ENCODE measurements at regions not wholly inside any gene's neighbourhood (a gene's known extent, or its start where the extent isn't known, plus 50 kb on each side); places are given as distances from the start of the nearest gene placed in this dataset.
"Not testable (repeated sequence)": the region's sequence is repeated elsewhere in the genome, so short reads cannot be mapped to it uniquely, and the experiment has no call there.

DNA sequence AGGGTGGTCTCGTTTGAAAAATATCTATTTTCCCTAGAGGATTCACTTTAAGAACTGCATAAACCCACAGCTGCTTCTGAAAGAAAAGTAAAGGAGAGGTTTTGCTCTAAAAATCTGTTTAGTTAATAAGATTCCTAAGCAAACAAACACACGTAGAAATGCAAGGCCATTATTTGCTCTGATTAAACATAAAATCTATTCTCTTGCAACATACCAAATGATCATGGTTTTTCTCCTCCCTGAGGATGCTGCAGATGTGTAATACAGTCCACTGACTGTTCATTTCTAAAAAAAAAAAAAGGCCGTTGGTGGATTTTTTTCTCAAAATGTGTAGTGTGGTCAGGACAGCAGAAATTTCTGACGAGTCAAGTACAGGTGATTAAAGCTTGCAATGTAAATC, 98.6 kb downstream of the BUB3 start:
- no peaks in the 10 kb centered on the region for H3K9me3 ChIP-seq
- no peak overlapping the region for H3K4me3 ChIP-seq
- no peak for DNase-seq (ENCODE audit: low spot score in 2 of 2)
- H3K27me3 ChIP-seq (ENCODE audit: low read depth): no peaks in the 10 kb centered on the region
- in situ Hi-C loops (cut with MboI; ENCODE audit: low sequenced_read_pairs): no loop called here
- H3K4me1 ChIP-seq: 0 out of 2 replicates have a peak, but pooled peaks cover 3% of the 10 kb centered on the region
- no peaks in the 10 kb centered on the region for H3K36me3 ChIP-seq (replicated peaks)

- H3K36me3 ChIP-seq (replicated peaks); in situ Hi-C loops (cut with MboI; ENCODE audit: low sequenced_read_pairs): not testable (repeated sequence)
Measured at GRCh38 chr10:123254343-123254742, 100.1 kb downstream of the BUB3 start.

DNA sequence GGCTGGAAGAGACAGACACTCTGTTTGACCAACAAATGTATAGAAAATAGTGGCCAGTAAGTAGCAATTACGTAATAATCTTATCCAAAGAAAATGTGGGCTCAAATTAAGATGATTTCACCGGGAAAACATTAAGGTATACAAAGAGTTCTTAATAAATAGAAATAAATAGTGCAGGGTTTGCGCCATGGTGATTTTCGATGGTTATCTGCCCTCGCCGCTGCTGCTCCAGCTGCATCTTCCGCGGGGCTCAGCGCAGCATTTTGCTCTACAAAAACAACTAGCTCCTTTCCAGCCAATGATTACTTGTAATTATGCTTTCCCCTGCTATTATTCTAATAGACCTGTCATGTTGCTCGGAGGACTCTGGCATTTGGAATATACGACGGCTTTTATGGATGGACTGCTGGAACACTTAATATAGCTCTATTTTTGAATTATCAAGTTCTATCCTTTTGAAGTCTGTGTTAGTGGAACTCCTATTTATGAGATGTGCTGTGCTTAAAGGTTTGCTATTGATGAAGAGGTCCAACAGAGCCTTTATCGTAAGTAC, 103.8 kb downstream of the BUB3 start:
- no peaks in the 10 kb centered on the region for H3K9me3 ChIP-seq
- in situ Hi-C loops (cut with MboI; ENCODE audit: low sequenced_read_pairs): no loop called here

More at GRCh38 chr10:123254343-123254742, 100.1 kb downstream of the BUB3 start:
- not testable (repeated sequence) for DNase-seq (ENCODE audit: low spot score in 2 of 2); H3K4me1 ChIP-seq; H3K4me3 ChIP-seq; H3K27me3 ChIP-seq (ENCODE audit: low read depth); H3K9me3 ChIP-seq

DNA sequence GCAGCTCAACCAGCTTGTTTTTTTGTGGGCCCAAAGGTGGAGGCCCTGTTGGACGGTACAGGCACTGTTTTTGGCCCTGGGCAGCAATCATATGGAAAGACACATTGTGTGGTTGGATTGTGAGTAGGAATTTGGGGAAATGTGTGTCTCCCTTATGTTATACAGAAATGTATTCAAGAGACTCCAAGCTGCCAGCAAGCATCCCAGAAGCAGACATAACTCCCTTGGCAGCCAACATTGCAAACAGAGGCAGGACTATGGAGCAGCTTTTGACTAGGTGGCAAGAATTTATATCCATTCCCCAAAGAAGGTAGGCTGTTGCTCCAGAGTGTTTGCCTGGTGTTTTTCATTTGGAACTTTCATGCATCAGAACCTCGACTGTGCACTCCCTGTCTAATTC, 104.9 kb downstream of the BUB3 start:
- in situ Hi-C loops (cut with MboI; ENCODE audit: low sequenced_read_pairs): no loop called here
- H3K36me3 ChIP-seq (replicated peaks): no peaks in the 10 kb centered on the region
- no peaks in the 10 kb centered on the region for H3K4me1 ChIP-seq
- H3K4me3 ChIP-seq: no peak overlapping the region
- no peaks in the 10 kb centered on the region for H3K9me3 ChIP-seq
- H3K27me3 ChIP-seq (ENCODE audit: low read depth): 0 out of 2 replicates have a peak, but pooled peaks cover 3% of the 10 kb centered on the region
- DNase-seq (ENCODE audit: low spot score in 2 of 2): no peak

More for the DNA sequence above, 103.8 kb downstream of the BUB3 start:
- Histone ChIP-seq H3K4me3 (no peak overlapping the region), H3K4me1 (no peaks in the 10 kb centered on the region), H3K36me3 (replicated peaks) (no peaks in the 10 kb centered on the region), H3K27me3 (ENCODE audit: low read depth) (0 out of 2 replicates have a peak, but pooled peaks cover 3% of the 10 kb centered on the region)
- DNase-seq (ENCODE audit: low spot score in 2 of 2): no peak

DNA sequence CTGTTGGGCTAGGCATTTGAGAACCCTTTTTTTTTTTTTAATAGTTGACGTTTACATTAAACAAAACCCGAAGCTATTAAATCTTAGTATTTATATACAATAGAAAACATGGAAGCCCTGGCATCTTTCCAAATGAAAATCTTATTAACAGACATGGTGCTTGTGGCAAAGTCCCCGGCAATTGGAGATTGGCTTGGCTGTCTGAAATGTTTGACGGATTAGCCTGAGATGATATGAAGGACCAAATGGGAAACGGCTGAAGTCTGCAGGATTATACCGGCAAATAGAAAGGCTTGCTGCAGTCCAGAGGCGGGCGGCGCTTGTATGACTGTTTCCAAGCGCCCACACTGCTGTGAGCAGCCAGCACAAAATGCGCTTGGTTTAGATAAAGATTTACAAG, 105.6 kb downstream of the BUB3 start:
- Histone ChIP-seq H3K27me3 (ENCODE audit: low read depth) (0 out of 2 replicates have a peak, but pooled peaks cover 3% of the 10 kb centered on the region), H3K4me3 (no peak overlapping the region), H3K9me3 (no peaks in the 10 kb centered on the region), H3K4me1 (no peaks in the 10 kb centered on the region), H3K36me3 (replicated peaks) (no peaks in the 10 kb centered on the region)
- in situ Hi-C loops (cut with MboI; ENCODE audit: low sequenced_read_pairs): no loop called here
- no peak for DNase-seq (ENCODE audit: low spot score in 2 of 2)

DNA sequence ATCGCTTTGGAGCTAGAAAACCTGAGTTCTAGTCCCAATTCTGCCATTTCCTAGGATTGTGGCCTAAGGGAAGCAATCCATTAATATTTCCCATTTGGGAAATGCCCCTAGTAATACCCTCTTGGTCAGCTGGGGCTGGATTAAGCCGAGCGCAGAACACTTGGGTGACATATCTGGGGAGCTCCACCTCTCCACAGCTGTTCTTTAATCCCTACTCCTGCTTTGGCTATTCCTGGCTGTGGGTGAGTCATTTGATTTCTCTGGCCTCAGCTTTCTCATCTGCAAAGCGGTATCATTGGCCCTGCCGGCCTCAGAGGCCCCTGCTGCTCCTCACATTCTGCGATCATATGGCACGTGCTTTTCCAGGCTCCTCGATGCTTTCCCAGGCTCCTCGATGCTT, 108.3 kb downstream of the BUB3 start:
- Histone ChIP-seq H3K9me3 (no peaks in the 10 kb centered on the region), H3K36me3 (replicated peaks) (no peaks in the 10 kb centered on the region), H3K4me1 (no peaks in the 10 kb centered on the region), H3K4me3 (no peak overlapping the region), H3K27me3 (ENCODE audit: low read depth) (0 out of 2 replicates have a peak, but pooled peaks cover 3% of the 10 kb centered on the region)
- no peak for DNase-seq (ENCODE audit: low spot score in 2 of 2)
- in situ Hi-C loops (cut with MboI; ENCODE audit: low sequenced_read_pairs): no loop called here

- no peaks in the 10 kb centered on the region for H3K9me3 ChIP-seq
- DNase-seq (ENCODE audit: low spot score in 2 of 2): no peak
- no peaks in the 10 kb centered on the region for H3K27me3 ChIP-seq (ENCODE audit: low read depth)
- H3K36me3 ChIP-seq (replicated peaks): no peaks in the 10 kb centered on the region
- in situ Hi-C loops (cut with MboI; ENCODE audit: low sequenced_read_pairs): no loop called here
- H3K4me3 ChIP-seq: no peak overlapping the region
- H3K4me1 ChIP-seq: no peaks in the 10 kb centered on the region
Measured at GRCh38 chr10:123266971-123267370, 112.8 kb downstream of the BUB3 start.

GRCh38 chr10:123269017-123269552, 114.9 kb downstream of the BUB3 start:
- Histone ChIP-seq H3K4me1 (no peaks in the 10 kb centered on the region), H3K4me3 (no peak overlapping the region), H3K27me3 (ENCODE audit: low read depth) (no peaks in the 10 kb centered on the region), H3K36me3 (replicated peaks) (no peaks in the 10 kb centered on the region), H3K9me3 (no peaks in the 10 kb centered on the region)
- no peak for DNase-seq (ENCODE audit: low spot score in 2 of 2)
- in situ Hi-C loops (cut with MboI; ENCODE audit: low sequenced_read_pairs): no loop called here

- H3K27me3 ChIP-seq (ENCODE audit: low read depth): no peaks in the 10 kb centered on the region
- in situ Hi-C loops (cut with MboI; ENCODE audit: low sequenced_read_pairs): no loop called here
- no peak overlapping the region for H3K4me3 ChIP-seq
- DNase-seq (ENCODE audit: low spot score in 2 of 2): no peak
- H3K36me3 ChIP-seq (replicated peaks): no peaks in the 10 kb centered on the region
- H3K4me1 ChIP-seq: no peaks in the 10 kb centered on the region
- no peaks in the 10 kb centered on the region for H3K9me3 ChIP-seq
Measured at GRCh38 chr10:123269675-123270074, 115.5 kb downstream of the BUB3 start.

- Histone ChIP-seq H3K4me1 (no peaks in the 10 kb centered on the region), H3K4me3 (no peak overlapping the region), H3K9me3 (no peaks in the 10 kb centered on the region), H3K36me3 (replicated peaks) (no peaks in the 10 kb centered on the region), H3K27me3 (ENCODE audit: low read depth) (no peaks in the 10 kb centered on the region)
- in situ Hi-C loops (cut with MboI; ENCODE audit: low sequenced_read_pairs): no loop called here
- DNase-seq (ENCODE audit: low spot score in 2 of 2): no peak
Measured at GRCh38 chr10:123270221-123270620, 116.0 kb downstream of the BUB3 start.

DNA sequence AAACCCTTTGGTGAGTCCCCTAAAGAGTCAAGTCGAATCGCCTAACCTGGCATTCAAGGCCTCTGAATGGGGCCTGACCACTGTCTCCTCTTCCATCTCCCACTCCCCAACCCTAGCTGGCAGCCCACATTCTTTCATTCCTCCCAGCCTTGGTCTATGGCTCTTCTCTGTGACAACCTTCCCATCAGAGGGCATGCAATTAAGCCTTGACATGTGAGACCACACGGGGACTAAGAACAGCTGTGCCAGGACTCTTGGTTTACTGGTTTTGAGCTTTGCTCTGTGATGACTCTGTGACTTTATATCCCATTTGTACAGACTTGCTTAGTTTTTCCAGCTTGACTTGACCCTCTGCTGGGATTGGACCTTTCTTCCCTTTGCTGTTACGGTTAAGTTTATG, 116.6 kb downstream of the BUB3 start:
- in situ Hi-C loops (cut with MboI; ENCODE audit: low sequenced_read_pairs): no loop called here
- Histone ChIP-seq H3K9me3 (no peaks in the 10 kb centered on the region), H3K4me1 (no peaks in the 10 kb centered on the region), H3K4me3 (no peak overlapping the region), H3K27me3 (ENCODE audit: low read depth) (no peaks in the 10 kb centered on the region), H3K36me3 (replicated peaks) (no peaks in the 10 kb centered on the region)
- no peak for DNase-seq (ENCODE audit: low spot score in 2 of 2)

GRCh38 chr10:123272171-123272570, 118.0 kb downstream of the BUB3 start:
- no peaks in the 10 kb centered on the region for H3K36me3 ChIP-seq (replicated peaks)
- no peak for DNase-seq (ENCODE audit: low spot score in 2 of 2)
- no peaks in the 10 kb centered on the region for H3K27me3 ChIP-seq (ENCODE audit: low read depth)
- H3K4me3 ChIP-seq: no peak overlapping the region
- in situ Hi-C loops (cut with MboI; ENCODE audit: low sequenced_read_pairs): no loop called here
- no peaks in the 10 kb centered on the region for H3K4me1 ChIP-seq
- no peaks in the 10 kb centered on the region for H3K9me3 ChIP-seq

DNA sequence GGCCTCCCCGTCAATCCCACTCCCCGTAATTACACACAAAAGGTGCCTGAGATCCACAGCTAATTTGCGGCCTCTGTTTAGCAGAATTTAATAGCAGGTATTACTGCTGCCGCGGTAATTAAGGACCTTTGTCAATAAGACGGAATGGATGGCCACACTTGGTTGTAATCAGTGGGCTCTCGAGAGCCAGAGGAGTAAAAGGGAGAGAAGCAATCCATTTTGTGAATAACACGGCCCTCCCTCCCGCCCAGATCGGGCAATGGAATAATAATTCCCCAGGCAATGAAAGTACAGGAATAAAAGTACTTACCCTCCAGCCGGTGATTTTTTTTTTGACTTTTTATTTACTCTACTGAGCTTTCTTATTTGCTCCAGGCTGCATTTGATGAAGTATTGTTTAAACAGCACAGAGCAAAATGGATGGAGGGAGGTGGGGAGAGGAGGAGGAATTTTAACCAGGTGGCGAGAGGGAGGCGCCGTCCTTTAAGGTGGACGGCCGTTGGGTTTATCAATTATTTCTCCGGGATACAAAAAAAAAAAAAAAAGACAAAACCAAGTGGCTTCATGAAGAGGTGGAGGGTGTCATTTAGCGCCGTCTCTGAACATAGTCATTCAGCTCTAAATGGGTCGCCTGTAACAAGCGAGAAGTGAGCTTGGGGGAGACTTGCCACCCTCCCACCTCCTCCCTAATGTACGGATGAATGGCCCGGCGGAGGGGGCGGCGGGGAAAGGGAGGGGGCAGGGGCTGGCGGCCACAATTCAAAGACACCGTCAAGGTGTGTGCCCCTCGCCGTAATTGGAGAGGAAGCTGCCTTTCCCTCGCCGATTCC, 120.3 kb downstream of the BUB3 start:
- H3K9me3 ChIP-seq: no peaks in the 10 kb centered on the region
- H3K27me3 ChIP-seq (ENCODE audit: low read depth): no peaks in the 10 kb centered on the region
- H3K4me1 ChIP-seq: no peaks in the 10 kb centered on the region
- in situ Hi-C loops (cut with MboI; ENCODE audit: low sequenced_read_pairs): no loop called here
- no peak overlapping the region for H3K4me3 ChIP-seq
- no peak for DNase-seq (ENCODE audit: low spot score in 2 of 2)
- H3K36me3 ChIP-seq (replicated peaks): no peaks in the 10 kb centered on the region

- no peaks in the 10 kb centered on the region for H3K36me3 ChIP-seq (replicated peaks)
- H3K27me3 ChIP-seq (ENCODE audit: low read depth): no peaks in the 10 kb centered on the region
- H3K4me1 ChIP-seq: no peaks in the 10 kb centered on the region
- no peaks in the 10 kb centered on the region for H3K9me3 ChIP-seq
- in situ Hi-C loops (cut with MboI; ENCODE audit: low sequenced_read_pairs): no loop called here
- DNase-seq (ENCODE audit: low spot score in 2 of 2): no peak
- H3K4me3 ChIP-seq: no peak overlapping the region
Measured at GRCh38 chr10:123275136-123275564, 120.9 kb downstream of the BUB3 start.
